LNCaP clone FGC (cell line): ENCODE measurements at regions not wholly inside any gene's neighbourhood (a gene's known extent, or its start where the extent isn't known, plus 50 kb on each side); places are given as distances from the start of the nearest gene placed in this dataset.

Experiments
- DNase-seq: peaks from one replicate; pipeline ENCODE4 v3.0.0-alpha.2; 2011; ENCODE audit warnings: low read depth
- H3K4me3 ChIP-seq: 2 replicates; pipeline ENCODE4 v1.5.1; 2011; ENCODE audit warnings: mild to moderate bottlenecking, low read depth, low read length, control low read depth
- CTCF ChIP-seq: IDR thresholded peaks from 2 replicates; pipeline ENCODE4 v1.5.1; 2012; ENCODE audit warnings: mild to moderate bottlenecking; ENCODE audit not compliant: control insufficient read depth, insufficient read depth; ENCODE audit errors: extremely low read depth

DNA sequence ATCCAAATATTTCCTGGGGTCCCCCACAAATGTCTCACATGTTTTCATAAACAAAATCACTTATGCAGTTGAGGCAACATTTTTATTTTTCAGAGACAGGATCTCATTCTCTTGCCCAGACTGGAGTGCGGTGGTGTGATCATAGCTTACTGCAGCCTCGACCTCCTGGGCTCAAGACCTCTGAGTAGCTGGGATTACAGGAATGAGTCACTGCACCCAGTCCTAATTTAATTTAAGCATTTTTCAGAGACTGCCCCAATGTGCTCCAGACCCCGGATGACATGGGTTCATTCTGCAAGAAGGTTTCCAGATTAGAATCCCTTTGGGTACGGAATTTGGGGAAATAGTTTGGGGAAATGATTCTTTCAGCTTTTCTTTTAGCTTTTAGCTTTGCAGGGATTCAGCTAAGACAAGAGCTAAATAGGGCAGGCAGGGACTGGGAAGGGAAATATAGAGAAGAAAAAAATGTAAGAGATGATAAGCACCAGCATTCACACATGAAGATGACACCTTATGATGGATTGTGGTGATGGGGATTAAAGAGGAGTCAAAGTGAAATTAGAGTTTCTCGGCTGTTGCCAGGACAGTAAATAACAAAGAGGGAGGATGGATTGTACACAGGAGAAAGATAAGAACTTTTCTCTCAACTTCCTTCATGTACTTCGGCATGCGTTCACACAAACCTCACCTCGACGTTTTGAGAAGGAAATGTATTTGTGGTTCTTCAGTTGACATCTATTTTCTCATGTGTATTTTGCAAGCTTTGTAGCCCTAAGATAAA, 169.4 kb upstream of the TAB2 start:
- TF ChIP-seq CTCF: no peak
- no peak overlapping the region for H3K4me3 ChIP-seq
- DNase-seq: no peak

- no peak overlapping the region for H3K4me3 ChIP-seq
- TF ChIP-seq CTCF: no peak
- no peak for DNase-seq
These were observed 167.9 kb upstream of the TAB2 start for GRCh38 chr6:149149653-149150052.

GRCh38 chr6:149150301-149150700, 167.2 kb upstream of the TAB2 start:
- H3K4me3 ChIP-seq: no peak overlapping the region
- TF ChIP-seq CTCF: no peak
- no peak for DNase-seq

DNA sequence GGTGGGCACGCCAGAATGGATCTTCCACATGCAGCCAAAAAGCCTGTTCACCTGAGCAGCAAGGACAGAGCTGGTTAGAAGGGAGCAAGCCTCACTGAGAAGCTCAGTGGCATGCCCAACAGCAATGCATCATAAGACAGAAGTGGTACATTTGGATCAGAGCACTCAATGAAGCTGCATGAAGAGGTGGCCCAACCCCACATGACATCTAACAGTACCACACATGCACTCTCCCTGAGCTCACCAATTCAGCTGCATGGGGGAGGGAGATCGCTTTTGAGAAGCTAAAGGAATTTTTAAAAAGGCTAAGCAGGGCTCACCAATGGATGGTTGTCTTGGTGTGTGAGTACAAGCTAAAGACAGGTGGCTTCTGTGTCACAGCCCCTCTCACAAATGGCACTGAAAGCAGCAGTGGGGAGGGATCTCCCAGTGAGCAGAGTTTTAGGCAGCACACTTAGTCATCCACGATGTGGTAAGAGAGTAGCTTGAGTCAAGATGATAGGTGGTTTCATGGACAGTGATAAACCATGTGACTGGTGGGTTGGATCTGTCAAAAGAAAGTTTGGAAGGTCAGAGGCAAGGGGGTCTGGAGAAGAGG, 166.6 kb upstream of the TAB2 start:
- no peak overlapping the region for H3K4me3 ChIP-seq
- no peak for TF ChIP-seq CTCF
- DNase-seq: no peak

DNA sequence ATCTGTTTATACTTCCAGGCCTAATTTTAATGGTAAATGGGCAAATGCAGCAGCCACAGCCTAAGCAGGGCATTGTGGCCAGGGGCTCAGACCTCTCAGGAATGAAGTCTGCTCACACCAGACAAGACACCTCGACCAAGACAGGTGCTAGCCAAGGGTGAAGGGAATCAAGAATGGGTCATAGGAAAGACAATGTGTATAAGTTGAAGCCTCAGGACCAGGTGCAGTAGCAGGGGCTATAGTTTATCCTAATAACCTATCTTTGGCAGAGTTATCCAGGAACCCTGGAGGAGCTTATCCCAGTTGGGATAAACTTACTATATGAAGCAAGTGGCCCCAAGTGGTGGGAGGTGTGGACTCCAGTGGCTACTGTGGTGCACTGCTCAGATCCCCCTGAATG, 165.0 kb upstream of the TAB2 start:
- no peak for TF ChIP-seq CTCF
- H3K4me3 ChIP-seq: no peak overlapping the region
- DNase-seq: no peak

DNA sequence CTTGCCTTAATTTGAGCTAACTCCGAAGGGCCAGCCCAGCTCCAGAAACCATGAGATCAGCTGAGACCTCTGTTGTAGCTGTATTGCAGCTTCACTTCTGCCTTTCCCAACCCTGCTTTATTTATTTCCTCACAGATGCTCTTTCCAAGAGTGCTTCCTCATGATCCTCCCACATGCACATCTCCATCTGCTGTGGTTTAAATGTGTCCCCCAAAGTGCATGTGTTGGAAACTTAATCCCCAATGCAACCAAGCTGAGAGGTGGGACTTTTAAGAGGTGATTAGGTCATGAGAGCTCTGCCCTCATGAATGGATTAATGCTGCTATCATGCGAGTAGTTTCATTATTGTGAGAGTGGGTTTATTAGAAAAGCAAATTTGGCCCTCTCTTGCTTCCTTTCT, 164.4 kb upstream of the TAB2 start:
- H3K4me3 ChIP-seq: no peak overlapping the region
- no peak for DNase-seq
- TF ChIP-seq CTCF: no peak

DNA sequence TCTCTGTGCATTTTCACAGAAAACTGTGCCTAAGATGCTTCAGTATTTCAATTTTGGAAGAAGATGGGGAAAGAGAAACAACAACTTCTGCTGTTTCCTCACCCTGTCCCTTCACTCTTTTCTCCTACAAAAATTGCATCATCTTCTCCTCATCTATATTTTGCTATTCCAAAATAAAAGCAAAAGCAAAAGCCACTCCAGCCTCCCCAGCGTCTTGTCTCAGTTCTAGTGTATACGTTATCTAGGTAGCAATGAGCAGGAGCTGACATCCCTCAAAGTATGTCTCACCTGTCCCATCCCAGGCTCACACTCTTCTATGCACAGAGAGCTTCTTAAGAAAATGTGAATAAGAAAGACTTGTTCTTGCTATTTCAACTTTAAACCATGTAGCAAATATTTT, 163.8 kb upstream of the TAB2 start:
- no peak for TF ChIP-seq CTCF
- no peak overlapping the region for H3K4me3 ChIP-seq
- no peak for DNase-seq
